IMR-90 (cell line): ENCODE measurements at regions not wholly inside any gene's neighbourhood (a gene's known extent, or its start where the extent isn't known, plus 50 kb on each side); places are given as distances from the start of the nearest gene placed in this dataset.

ENCODE experiments used
- BHLHE40 ChIP-seq: fragments of 150-350 bp; IDR thresholded peaks from 2 replicates; pipeline ENCODE4 v1.6.1; 2016; ENCODE audit warnings: mild to moderate bottlenecking, low read depth, low read length
- CEBPB ChIP-seq: IDR thresholded peaks from 2 replicates; pipeline ENCODE4 v1.6.1; 2012; ENCODE audit warnings: low read depth, low read length, improper control_type of control experiment
- CHD1 ChIP-seq: IDR thresholded peaks from 2 replicates; pipeline ENCODE4 v1.6.1; 2012; ENCODE audit warnings: low read depth, low read length, improper control_type of control experiment
- CTCF ChIP-seq: conservative IDR thresholded peaks from 2 replicates; pipeline ENCODE4 v1.5.1; 2012; ENCODE audit warnings: mild to moderate bottlenecking, low read depth, low read length, improper control_type of control experiment
- POLR2A ChIP-seq: IDR thresholded peaks from 2 replicates; pipeline ENCODE4 v1.6.1; 2012; ENCODE audit warnings: mild to moderate bottlenecking, low read depth, low read length
- RAD21 ChIP-seq: IDR thresholded peaks from 2 replicates; pipeline ENCODE4 v1.6.1; 2012; ENCODE audit warnings: low read length, improper control_type of control experiment
- SMC3 ChIP-seq: fragments of 150-350 bp; IDR thresholded peaks from 2 replicates; pipeline ENCODE4 v1.6.1; 2016; ENCODE audit warnings: low read depth, mild to moderate bottlenecking, antibody characterized with exemption, low read length, moderate library complexity
- USF2 ChIP-seq: fragments of 150-350 bp; IDR thresholded peaks from 2 replicates; pipeline ENCODE4 v1.6.1; 2017; ENCODE audit warnings: mild to moderate bottlenecking, antibody characterized with exemption, low read length, low read depth

- TF ChIP-seq CTCF (no peak), BHLHE40 (no peak), CEBPB (no peak), USF2 (no peak), SMC3 (no peak), POLR2A (no peak), RAD21 (no peak), CHD1 (no peak)
These were observed 1001.6 kb upstream of the IGFBP7 start for GRCh38 chr4:58111818-58112217.
